Transverse colon (tissue), 4 donors: ENCODE measurements at regions not wholly inside any gene's neighbourhood (a gene's known extent, or its start where the extent isn't known, plus 50 kb on each side); places are given as distances from the start of the nearest gene placed in this dataset.

Experiments
- DNase-seq: peaks from one replicate; pipeline ENCODE4 v3.0.0-alpha.2; 2019
- H3K27ac ChIP-seq, 4 donors: fragments of 200-600 bp; sonication (generic); 2 replicates each; pipeline ENCODE4 v1.5.1; 2016 to 2018; ENCODE audit warnings: inconsistent platforms in 4 of 4
- H3K27me3 ChIP-seq: fragments of 200-600 bp; sonication (generic); 2 replicates; pipeline ENCODE4 v1.5.1; 2017; ENCODE audit warnings: inconsistent platforms
- H3K36me3 ChIP-seq, 4 donors: fragments of 200-600 bp; sonication (generic); 2 replicates each; pipeline ENCODE4 v1.5.1; 2017 to 2019; ENCODE audit warnings: inconsistent platforms in 4 of 4
- H3K4me1 ChIP-seq, 4 donors: fragments of 200-600 bp; sonication (generic); 2 replicates each; pipeline ENCODE4 v1.5.1; 2017 to 2020; ENCODE audit warnings: inconsistent platforms in 4 of 4
- H3K4me3 ChIP-seq, 4 donors: fragments of 200-600 bp; sonication (generic); 1 replicate in 1 of 4; 2 replicates in 3 of 4; pipeline versions ENCODE4 v1.5.1 to v1.6.1; 2017 to 2019; ENCODE audit warnings: inconsistent platforms in 4 of 4
- H3K9me3 ChIP-seq, 2 donors: fragments of 200-600 bp; sonication (generic); 2 replicates each; pipeline ENCODE4 v1.5.1; 2017 to 2019; ENCODE audit warnings: inconsistent platforms in 2 of 2
- EP300 ChIP-seq: sonication (generic); formaldehyde crosslinking; IDR thresholded peaks from one replicate; pipeline ENCODE4 v1.6.1; 2017; ENCODE audit warnings: antibody characterized with exemption, low read depth
- POLR2A ChIP-seq: fragments of 450-650 bp; IDR thresholded peaks from one replicate; pipeline ENCODE4 v1.6.1; 2016; ENCODE audit warnings: antibody characterized with exemption, mild to moderate bottlenecking, moderate library complexity
- POLR2AphosphoS5 ChIP-seq, 3 donors: sonication (generic); formaldehyde crosslinking; IDR thresholded peaks; one replicate each; pipeline ENCODE4 v1.6.1; 2016; ENCODE audit warnings: antibody characterized with exemption in 3 of 3
- WGBS, 2 donors: methylation state at CpG; one replicate each; pipeline ENCODE4 v1.1.5; 2018; ENCODE audit warnings: low coverage in 1 of 2; 5-methylcytosine and 5-hydroxymethylcytosine counted together
- in situ Hi-C, 4 donors: fragments of 200-750 bp; cut with MboI; loops; one replicate each; pipeline versions ENCODE4 v1.15.0 to v1.15.1; 2017; ENCODE audit warnings: low sequenced_read_pairs in 3 of 4, low pct_ligation_motif_present in 1 of 4, low pct_unique_long_range_greater_than_20kb in 1 of 4
- intact Hi-C: fragments of 100-400 bp; cut with DNase I; formaldehyde crosslinking; loops from one replicate; pipeline ENCODE4 v1.15.1; 2023; ENCODE audit warnings: low total_unique reads
- TF ChIP-seq, protein P1 (sequence below), 5 experiments: fragments of 200-600 bp in 3 of 5; fragments of 450-650 bp in 2 of 5; sonication (generic) in 3 of 5; IDR thresholded peaks; 1 replicate in 2 of 5; 2 replicates in 3 of 5; pipeline ENCODE4 v1.5.1; 2016 to 2017; ENCODE audit warnings: antibody characterized with exemption in 5 of 5, inconsistent platforms in 3 of 5, mild to moderate bottlenecking in 2 of 5, moderate library complexity in 1 of 5

DNA sequence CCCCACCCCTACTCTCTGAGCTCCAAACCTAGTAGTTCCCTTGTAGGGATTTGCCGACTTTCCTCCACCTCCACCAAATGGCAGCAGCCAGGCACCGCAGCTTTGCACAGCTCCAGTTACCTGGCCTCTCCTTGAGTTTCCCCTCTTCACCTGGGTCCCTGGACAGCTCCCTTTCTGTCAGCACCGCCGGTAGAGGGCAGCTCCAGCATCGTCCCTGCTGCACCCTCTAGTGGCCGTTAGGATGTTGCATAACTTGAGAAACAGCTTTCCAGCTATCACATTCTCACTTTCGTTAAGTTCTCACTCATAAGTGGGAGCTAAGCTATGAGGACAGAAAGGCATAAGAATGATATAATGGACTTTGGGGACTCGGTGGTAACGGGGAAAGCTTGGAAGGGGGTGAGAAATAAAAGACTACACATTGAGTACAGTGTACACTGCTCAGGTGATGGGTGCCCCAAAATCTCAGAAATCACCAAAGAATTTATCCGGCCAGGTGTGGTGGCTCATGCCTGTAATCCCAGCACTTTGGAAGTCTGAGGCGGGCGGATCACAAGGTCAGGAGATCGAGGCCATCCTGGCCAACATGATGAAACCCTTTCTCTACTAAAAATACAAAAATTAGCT is 60.4 kb upstream of the OLFM4 start:
- Histone ChIP-seq H3K4me3 (no peak overlapping the region), H3K27me3 (peaks cover 3% of the 10 kb centered on the region), H3K27ac (no peak overlapping the region), H3K9me3 (no peaks in the 10 kb centered on the region), H3K4me1 (peaks cover 0 to 3% (median 0%) of the 10 kb centered on the region in 4 donors), H3K36me3 (no peaks in the 10 kb centered on the region)
- WGBS, 2 donors: 20 to 32% methylated on average over 6 to 13 of the region's 13 CpGs
- intact Hi-C loops (no loop called here), in situ Hi-C loops (no loop called here)
- DNase-seq: peak; percentile 85
- TF ChIP-seq EP300 (no peak), POLR2AphosphoS5 (IDR thresholded peaks at IDR 0.05) (no peak), POLR2A (no peak)
- TF ChIP-seq, protein P1, sequence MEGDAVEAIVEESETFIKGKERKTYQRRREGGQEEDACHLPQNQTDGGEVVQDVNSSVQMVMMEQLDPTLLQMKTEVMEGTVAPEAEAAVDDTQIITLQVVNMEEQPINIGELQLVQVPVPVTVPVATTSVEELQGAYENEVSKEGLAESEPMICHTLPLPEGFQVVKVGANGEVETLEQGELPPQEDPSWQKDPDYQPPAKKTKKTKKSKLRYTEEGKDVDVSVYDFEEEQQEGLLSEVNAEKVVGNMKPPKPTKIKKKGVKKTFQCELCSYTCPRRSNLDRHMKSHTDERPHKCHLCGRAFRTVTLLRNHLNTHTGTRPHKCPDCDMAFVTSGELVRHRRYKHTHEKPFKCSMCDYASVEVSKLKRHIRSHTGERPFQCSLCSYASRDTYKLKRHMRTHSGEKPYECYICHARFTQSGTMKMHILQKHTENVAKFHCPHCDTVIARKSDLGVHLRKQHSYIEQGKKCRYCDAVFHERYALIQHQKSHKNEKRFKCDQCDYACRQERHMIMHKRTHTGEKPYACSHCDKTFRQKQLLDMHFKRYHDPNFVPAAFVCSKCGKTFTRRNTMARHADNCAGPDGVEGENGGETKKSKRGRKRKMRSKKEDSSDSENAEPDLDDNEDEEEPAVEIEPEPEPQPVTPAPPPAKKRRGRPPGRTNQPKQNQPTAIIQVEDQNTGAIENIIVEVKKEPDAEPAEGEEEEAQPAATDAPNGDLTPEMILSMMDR (IDR thresholded peaks at IDR 0.05): peak; percentile 83 to 94 (median 92)

DNA sequence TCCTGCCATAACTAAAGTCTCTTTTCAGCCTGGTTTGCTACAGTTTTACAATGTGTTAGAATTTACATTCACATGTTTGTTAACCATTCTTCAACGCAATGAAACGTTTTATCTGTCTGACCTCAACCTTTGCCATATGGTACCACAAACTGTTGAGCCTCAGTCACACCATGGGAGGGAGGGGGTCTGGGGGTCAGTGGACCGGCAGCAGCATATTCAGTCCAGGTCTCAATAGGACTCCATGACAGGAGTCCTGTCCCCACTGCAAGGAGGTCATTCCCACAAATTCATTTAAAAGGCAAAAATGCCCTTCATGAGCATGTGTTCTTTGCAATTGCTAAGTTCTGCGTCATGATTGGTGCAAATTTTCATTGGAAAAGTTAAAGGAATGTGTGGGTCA is 66.6 kb upstream of the OLFM4 start:
- Histone ChIP-seq H3K27ac (no peak overlapping the region), H3K9me3 (no peaks in the 10 kb centered on the region), H3K4me3 (no peak overlapping the region), H3K36me3 (no peaks in the 10 kb centered on the region), H3K27me3 (no peaks in the 10 kb centered on the region), H3K4me1 (no peaks in the 10 kb centered on the region)
- 46 to 61% methylated on average over 4 of the region's 4 CpGs for WGBS, 2 donors
- TF ChIP-seq POLR2AphosphoS5 (IDR thresholded peaks at IDR 0.05): no peak
- TF ChIP-seq POLR2A: no peak
- TF ChIP-seq EP300: no peak
- TF ChIP-seq, protein P1 (IDR thresholded peaks at IDR 0.05): no peak
- in situ Hi-C loops (no loop called here), intact Hi-C loops (no loop called here)
- DNase-seq: no peak

DNA sequence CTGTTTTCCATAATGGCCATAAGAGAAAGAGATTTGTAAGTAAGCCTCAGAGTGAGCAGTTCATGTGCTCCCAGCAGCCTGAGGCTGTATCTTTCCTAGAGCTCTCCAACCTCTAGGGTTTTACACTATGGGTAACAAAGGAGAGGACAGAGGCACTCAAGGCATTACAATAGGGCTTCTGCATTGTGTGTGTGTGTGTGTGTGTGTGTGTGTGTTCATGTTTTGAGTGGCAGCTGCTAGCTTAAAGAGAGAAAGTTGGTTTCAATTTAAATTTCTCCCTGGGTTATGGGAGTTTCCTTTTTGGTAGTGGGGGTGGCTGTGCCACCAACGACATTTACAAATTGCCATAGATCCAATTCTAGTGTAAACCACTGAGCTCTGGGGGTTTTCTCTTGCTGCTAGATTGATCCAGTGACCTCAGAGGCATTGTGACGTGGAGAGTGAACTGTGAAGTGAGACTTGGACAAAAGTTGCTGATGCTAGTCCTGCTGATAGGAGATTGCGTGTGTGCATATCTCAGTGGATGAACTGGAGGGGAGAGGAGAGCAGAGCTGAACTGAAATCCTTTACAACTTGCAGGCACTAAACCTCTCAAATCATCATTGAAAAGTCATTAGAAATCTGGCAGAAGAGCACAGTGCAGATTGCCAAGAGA is 67.2 kb upstream of the OLFM4 start:
- intact Hi-C loops: no loop called here

DNA sequence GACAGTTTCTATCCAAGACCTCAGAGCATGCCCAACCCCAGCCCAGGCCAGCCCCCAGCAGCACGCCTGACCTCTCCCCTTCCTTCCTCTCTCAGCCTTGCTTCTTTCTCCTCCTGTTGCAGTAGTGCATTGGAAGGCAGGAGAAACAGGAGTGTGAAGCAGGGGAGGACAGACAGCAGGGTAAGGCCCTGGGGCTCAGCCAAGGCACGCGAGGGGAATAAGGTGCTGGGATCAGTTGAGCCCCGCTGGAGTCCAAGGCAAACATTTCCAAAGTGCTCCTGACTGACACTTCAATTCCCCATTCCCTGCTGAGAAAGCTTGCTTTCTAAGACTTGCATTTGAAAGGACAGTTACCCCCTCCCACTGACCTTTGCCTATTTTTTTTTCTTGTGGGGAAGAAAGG is 73.1 kb upstream of the OLFM4 start:
- H3K4me1 ChIP-seq: no peaks in the 10 kb centered on the region
- 67 to 70% methylated on average over 4 of the region's 4 CpGs for WGBS, 2 donors
- no peak for TF ChIP-seq POLR2AphosphoS5 (IDR thresholded peaks at IDR 0.05)
- TF ChIP-seq EP300: no peak
- TF ChIP-seq, protein P1 (IDR thresholded peaks at IDR 0.05): no peak
- no peak for TF ChIP-seq POLR2A
- intact Hi-C loops: no loop called here
- H3K9me3 ChIP-seq: no peaks in the 10 kb centered on the region
- in situ Hi-C loops: no loop called here
- no peak for DNase-seq
- no peaks in the 10 kb centered on the region for H3K27me3 ChIP-seq
- no peak overlapping the region for H3K27ac ChIP-seq
- no peaks in the 10 kb centered on the region for H3K36me3 ChIP-seq
- no peak overlapping the region for H3K4me3 ChIP-seq

More for the DNA sequence above, 67.2 kb upstream of the OLFM4 start:
- TF ChIP-seq, protein P1 (IDR thresholded peaks at IDR 0.05): no peak
- no peak for TF ChIP-seq POLR2A
- TF ChIP-seq EP300: no peak
- TF ChIP-seq POLR2AphosphoS5 (IDR thresholded peaks at IDR 0.05): no peak
- in situ Hi-C loops: no loop called here
- Histone ChIP-seq H3K27me3 (no peaks in the 10 kb centered on the region), H3K4me1 (no peaks in the 10 kb centered on the region), H3K9me3 (no peaks in the 10 kb centered on the region), H3K4me3 (no peak overlapping the region), H3K36me3 (no peaks in the 10 kb centered on the region), H3K27ac (no peak overlapping the region)
- WGBS, 2 donors: 48% methylated on average over 3 of the region's 3 CpGs; no CpG with 5 or more reads in 1 of the 2 donors
- no peak for DNase-seq
